Astrocyte (in vitro differentiated cells and primary cell): ENCODE measurements at regions not wholly inside any gene's neighbourhood (a gene's known extent, or its start where the extent isn't known, plus 50 kb on each side); places are given as distances from the start of the nearest gene placed in this dataset.

Experiments
- DNase-seq: peaks from one replicate; pipeline ENCODE4 v3.0.0-alpha.2; 2010; ENCODE audit warnings: low read depth
- FAIRE-seq: peaks from 2 replicates; lab custom pipeline; 2011; peaks lifted over from hg19 to GRCh38; lab: Jason Lieb, UNC
- H2AFZ ChIP-seq: 2 replicates; pipeline ENCODE4 v1.6.0; 2012; ENCODE audit warnings: low read depth, low read length, inconsistent platforms
- H3K27ac ChIP-seq: 2 replicates; pipeline ENCODE4 v1.5.1; 2011; ENCODE audit warnings: low read depth, low read length, inconsistent platforms
- H3K27me3 ChIP-seq: 2 replicates; pipeline ENCODE4 v1.6.0; 2011; ENCODE audit warnings: low read length, inconsistent platforms; ENCODE audit not compliant: insufficient read depth
- H3K36me3 ChIP-seq: 2 replicates; pipeline ENCODE4 v1.5.1; 2011; ENCODE audit warnings: low read length, inconsistent platforms; ENCODE audit not compliant: insufficient read depth
- H3K4me1 ChIP-seq: 2 replicates; pipeline ENCODE4 v1.5.1; 2011; ENCODE audit warnings: low read length, inconsistent platforms; ENCODE audit not compliant: insufficient read depth
- H3K4me2 ChIP-seq: 2 replicates; pipeline ENCODE4 v1.6.0; 2012; ENCODE audit warnings: low read length, inconsistent platforms
- H3K4me3 ChIP-seq: 2 replicates; pipeline ENCODE4 v1.5.1; 2011; ENCODE audit warnings: low read depth, mild to moderate bottlenecking, low read length, inconsistent platforms; ENCODE audit not compliant: insufficient read depth
- H3K79me2 ChIP-seq: 2 replicates; pipeline ENCODE4 v1.6.0; 2012; ENCODE audit warnings: mild to moderate bottlenecking, low read length, inconsistent platforms; ENCODE audit not compliant: insufficient read depth
- H3K9ac ChIP-seq: 2 replicates; pipeline ENCODE4 v1.6.0; 2012; ENCODE audit warnings: mild to moderate bottlenecking, low read length, inconsistent platforms
- H3K9me3 ChIP-seq: 2 replicates; pipeline ENCODE4 v1.5.1; 2012; ENCODE audit warnings: low read depth, mild to moderate bottlenecking, low read length, inconsistent platforms; ENCODE audit not compliant: insufficient read depth
- H4K20me1 ChIP-seq: 2 replicates; pipeline ENCODE4 v1.6.0; 2012; ENCODE audit warnings: low read length, inconsistent platforms; ENCODE audit not compliant: insufficient read depth
- H3K27ac Mint-ChIP-seq: one replicate; pipeline ENCODE4 v1.8.0; 2021; ENCODE audit warnings: mild to moderate bottlenecking, mixed read lengths; ENCODE audit not compliant: unreplicated experiment
- H3K27me3 Mint-ChIP-seq: one replicate; pipeline ENCODE4 v1.8.0; 2021; ENCODE audit warnings: low read depth, mixed read lengths; ENCODE audit not compliant: unreplicated experiment
- H3K36me3 Mint-ChIP-seq: one replicate; pipeline ENCODE4 v1.8.0; 2021; ENCODE audit warnings: low read depth, mixed read lengths; ENCODE audit not compliant: unreplicated experiment
- H3K4me1 Mint-ChIP-seq: one replicate; pipeline ENCODE4 v1.8.0; 2021; ENCODE audit warnings: low read depth, mixed read lengths; ENCODE audit not compliant: unreplicated experiment
- H3K4me3 Mint-ChIP-seq: one replicate; pipeline ENCODE4 v1.8.0; 2021; ENCODE audit warnings: mild to moderate bottlenecking, moderate library complexity, mixed read lengths; ENCODE audit not compliant: unreplicated experiment
- H3K9me3 Mint-ChIP-seq: one replicate; pipeline ENCODE4 v1.8.0; 2021; ENCODE audit warnings: mild to moderate bottlenecking, mixed read lengths; ENCODE audit not compliant: unreplicated experiment
- CTCF ChIP-seq: IDR thresholded peaks from 2 replicates; pipeline ENCODE4 v1.5.1; 2011; ENCODE audit warnings: low read depth, mild to moderate bottlenecking, inconsistent platforms, low read length, moderate library complexity; ENCODE audit not compliant: insufficient read depth
- EZH2 ChIP-seq: IDR thresholded peaks from 2 replicates; pipeline ENCODE4 v1.6.1; 2012; ENCODE audit warnings: mild to moderate bottlenecking, low read length, inconsistent platforms; ENCODE audit not compliant: insufficient read depth

GRCh38 chr19:27773318-27774094, 1439.4 kb downstream of the UQCRFS1 start:
- Histone ChIP-seq H3K4me2 (no peak overlapping the region), H3K36me3 (peaks cover 4% of the 10 kb centered on the region), H3K9me3 (peaks cover 18% of the 10 kb centered on the region), H3K9ac (no peak overlapping the region), H3K79me2 (peaks cover 3% of the 10 kb centered on the region), H3K4me3 (no peak overlapping the region), H3K27ac (no peak overlapping the region), H3K4me1 (no peaks in the 10 kb centered on the region), H4K20me1 (no peaks in the 10 kb centered on the region), H2AFZ (no peak overlapping the region), H3K27me3 (no peaks in the 10 kb centered on the region)
- H3K4me3 Mint-ChIP-seq = no peak overlapping the region
- peaks cover 89% of the 10 kb centered on the region for H3K36me3 Mint-ChIP-seq
- peaks cover 23% of the 10 kb centered on the region for H3K9me3 Mint-ChIP-seq
- no peak for TF ChIP-seq CTCF
- no peak for TF ChIP-seq EZH2
- DNase-seq (no peak), FAIRE-seq (no peak)
- H3K27me3 Mint-ChIP-seq = no peaks in the 10 kb centered on the region
- peaks cover 2% of the 10 kb centered on the region for H3K4me1 Mint-ChIP-seq
- no peak overlapping the region for H3K27ac Mint-ChIP-seq

- TF ChIP-seq CTCF (no peak), EZH2 (no peak)
- Histone ChIP-seq H3K27ac (no peak overlapping the region), H3K36me3 (peaks cover 4% of the 10 kb centered on the region), H3K9me3 (peaks cover 18% of the 10 kb centered on the region), H3K79me2 (no peaks in the 10 kb centered on the region), H3K4me3 (no peak overlapping the region), H2AFZ (no peak overlapping the region), H3K27me3 (no peaks in the 10 kb centered on the region), H3K4me2 (no peak overlapping the region), H4K20me1 (no peaks in the 10 kb centered on the region), H3K9ac (no peak overlapping the region), H3K4me1 (no peaks in the 10 kb centered on the region)
- Mint-ChIP-seq H3K27ac (no peak overlapping the region), H3K36me3 (peaks cover 87% of the 10 kb centered on the region), H3K4me3 (no peak overlapping the region), H3K27me3 (no peaks in the 10 kb centered on the region), H3K9me3 (peaks cover 25% of the 10 kb centered on the region), H3K4me1 (peaks cover 2% of the 10 kb centered on the region)
- DNase-seq = no peak
- no peak for FAIRE-seq
Measured at GRCh38 chr19:27772059-27772458, 1440.9 kb downstream of the UQCRFS1 start.

DNA sequence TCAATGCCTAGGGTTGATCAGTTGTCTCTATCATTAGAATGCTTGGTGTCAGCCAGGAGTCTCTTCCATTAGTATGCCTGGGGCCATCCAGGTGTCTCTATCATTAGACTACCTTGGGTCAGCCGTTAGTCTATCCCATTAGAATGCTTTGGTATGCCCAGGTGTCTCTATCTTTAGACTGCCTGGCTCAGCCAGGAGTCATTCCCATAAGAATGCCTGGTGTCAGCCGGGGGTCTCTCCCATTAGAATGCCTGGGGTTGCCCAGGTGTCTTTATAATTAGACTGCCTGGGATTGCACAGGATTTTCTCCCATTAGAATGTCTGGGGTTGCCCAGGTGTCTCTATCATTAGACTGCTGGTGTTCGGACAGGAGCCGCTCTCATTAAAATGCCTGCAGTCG, 1442.9 kb downstream of the UQCRFS1 start:
- Mint-ChIP-seq H3K9me3 (peaks cover 16% of the 10 kb centered on the region), H3K27ac (no peak overlapping the region), H3K36me3 (peaks cover 84% of the 10 kb centered on the region), H3K4me1 (no peaks in the 10 kb centered on the region), H3K27me3 (no peaks in the 10 kb centered on the region), H3K4me3 (no peak overlapping the region)
- no peak overlapping the region for H3K27ac ChIP-seq
- no peak overlapping the region for H3K4me3 ChIP-seq
- H3K9ac ChIP-seq = no peak overlapping the region
- no peaks in the 10 kb centered on the region for H4K20me1 ChIP-seq
- DNase-seq = no peak
- peaks cover 4% of the 10 kb centered on the region for H3K36me3 ChIP-seq
- peaks cover 18% of the 10 kb centered on the region for H3K9me3 ChIP-seq
- no peak overlapping the region for H2AFZ ChIP-seq
- H3K4me2 ChIP-seq = no peak overlapping the region
- H3K4me1 ChIP-seq = no peaks in the 10 kb centered on the region
- TF ChIP-seq CTCF (no peak), EZH2 (no peak)
- no peak for FAIRE-seq
- no peaks in the 10 kb centered on the region for H3K27me3 ChIP-seq
- H3K79me2 ChIP-seq = no peaks in the 10 kb centered on the region
